Kidney epithelial cell (primary cell): ENCODE measurements at regions not wholly inside any gene's neighbourhood (a gene's known extent, or its start where the extent isn't known, plus 50 kb on each side); places are given as distances from the start of the nearest gene placed in this dataset.

Experiments
- DNase-seq: peaks from one replicate; pipeline ENCODE4 v3.0.0-alpha.2; 2010; ENCODE audit warnings: low read depth
- H3K27me3 ChIP-seq: 2 replicates; pipeline ENCODE4 v1.6.0; 2011; ENCODE audit warnings: low read length; ENCODE audit not compliant: control insufficient read depth, insufficient read depth
- H3K36me3 ChIP-seq: 2 replicates; pipeline ENCODE4 v1.5.1; 2011; ENCODE audit warnings: low read length; ENCODE audit not compliant: control insufficient read depth, insufficient read depth
- H3K4me3 ChIP-seq: 2 replicates; pipeline ENCODE4 v1.5.1; 2011; ENCODE audit warnings: low read depth, mild to moderate bottlenecking, control low read depth, low read length
- CTCF ChIP-seq: IDR thresholded peaks from 2 replicates; pipeline ENCODE4 v1.5.1; 2011; ENCODE audit warnings: mild to moderate bottlenecking, moderate library complexity, low read length, control low read depth, inconsistent platforms; ENCODE audit not compliant: insufficient read depth, poor library complexity, severe bottlenecking

GRCh38 chr16:86447228-86447627, 63.1 kb upstream of the FOXF1 start:
- TF ChIP-seq CTCF: no peak
- Histone ChIP-seq H3K36me3 (no peaks in the 10 kb centered on the region), H3K27me3 (peaks cover 17% of the 10 kb centered on the region), H3K4me3 (no peak overlapping the region)
- DNase-seq: no peak

- H3K27me3 ChIP-seq: peaks cover 9% of the 10 kb centered on the region
- no peak for DNase-seq
Measured at GRCh38 chr16:86448306-86448890, 61.9 kb upstream of the FOXF1 start.

GRCh38 chr16:86449446-86450095, 60.8 kb upstream of the FOXF1 start:
- H3K27me3 ChIP-seq: no peaks in the 10 kb centered on the region
- DNase-seq: no peak
- H3K4me3 ChIP-seq: no peak overlapping the region
- TF ChIP-seq CTCF: no peak
- no peaks in the 10 kb centered on the region for H3K36me3 ChIP-seq

More at GRCh38 chr16:86448306-86448890, 61.9 kb upstream of the FOXF1 start:
- H3K4me3 ChIP-seq: no peak overlapping the region
- H3K36me3 ChIP-seq: no peaks in the 10 kb centered on the region
- no peak for TF ChIP-seq CTCF

- DNase-seq: no peak
- Histone ChIP-seq H3K27me3 (no peaks in the 10 kb centered on the region), H3K4me3 (no peak overlapping the region), H3K36me3 (no peaks in the 10 kb centered on the region)
- no peak for TF ChIP-seq CTCF
Measured at GRCh38 chr16:86450691-86451090, 59.6 kb upstream of the FOXF1 start.

- Histone ChIP-seq H3K27me3 (no peaks in the 10 kb centered on the region), H3K36me3 (no peaks in the 10 kb centered on the region), H3K4me3 (no peak overlapping the region)
- no peak for TF ChIP-seq CTCF
- no peak for DNase-seq
Measured at GRCh38 chr16:86452451-86452850, 57.9 kb upstream of the FOXF1 start.

- no peak for DNase-seq
- no peak for TF ChIP-seq CTCF
- H3K27me3 ChIP-seq: peaks cover 4% of the 10 kb centered on the region
- no peaks in the 10 kb centered on the region for H3K36me3 ChIP-seq
- H3K4me3 ChIP-seq: no peak overlapping the region
Measured at GRCh38 chr16:86455116-86455515, 55.2 kb upstream of the FOXF1 start.
